Ishikawa (cell line): ENCODE measurements at regions not wholly inside any gene's neighbourhood (a gene's known extent, or its start where the extent isn't known, plus 50 kb on each side); places are given as distances from the start of the nearest gene placed in this dataset.

Source experiments
- RAD21 ChIP-seq: IDR thresholded peaks from 2 replicates; pipeline ENCODE4 v1.6.1; 2012; ENCODE audit warnings: low read depth
- TAF1 ChIP-seq: IDR thresholded peaks from 2 replicates; pipeline ENCODE4 v1.6.1; 2012; ENCODE audit warnings: low read depth, mild to moderate bottlenecking
- TEAD4 ChIP-seq: IDR thresholded peaks from 2 replicates; pipeline ENCODE4 v1.6.1; 2012
- ZBTB7A ChIP-seq: IDR thresholded peaks from 2 replicates; pipeline ENCODE4 v1.6.1; 2012; ENCODE audit warnings: low read depth

- TF ChIP-seq TAF1 (no peak), ZBTB7A (no peak), TEAD4 (no peak), RAD21 (no peak)
Measured at GRCh38 chr2:126253669-126254068, 402.3 kb upstream of the GYPC start.
